AML-193 (cell line): ENCODE measurements at regions not wholly inside any gene's neighbourhood (a gene's known extent, or its start where the extent isn't known, plus 50 kb on each side); places are given as distances from the start of the nearest gene placed in this dataset.
A peak's percentile ranks its signal among the peaks of the same experiment; 100 is the strongest.

Experiments used
- DNase-seq, 2 experiments: peaks; one replicate each; lab custom pipeline; 2025; lab: John Stamatoyannopoulos, UW

- no peak for DNase-seq
These were observed 83.3 kb downstream of the EDEM1 start for GRCh38 chr3:5270666-5271371.

GRCh38 chr3:5271372-5271683, 83.8 kb downstream of the EDEM1 start:
- no peak for DNase-seq

GRCh38 chr3:5272387-5272786, 84.9 kb downstream of the EDEM1 start:
- no peak for DNase-seq

GRCh38 chr3:5274091-5274490, 86.6 kb downstream of the EDEM1 start:
- no peak for DNase-seq

- DNase-seq: no peak
These were observed 88.0 kb downstream of the EDEM1 start for GRCh38 chr3:5275529-5275928.

GRCh38 chr3:5276934-5277333, 89.4 kb downstream of the EDEM1 start:
- no peak for DNase-seq

GRCh38 chr3:5277612-5278236, 90.2 kb downstream of the EDEM1 start:
- DNase-seq: no peak

- no peak for DNase-seq
These were observed 91.2 kb downstream of the EDEM1 start for GRCh38 chr3:5278666-5279065.

GRCh38 chr3:5282703-5283102, 95.2 kb downstream of the EDEM1 start:
- no peak for DNase-seq

GRCh38 chr3:5285439-5285838, 97.9 kb downstream of the EDEM1 start:
- no peak for DNase-seq

GRCh38 chr3:5290915-5291314, 103.4 kb downstream of the EDEM1 start:
- DNase-seq: no peak

GRCh38 chr3:5292512-5292911, 105.0 kb downstream of the EDEM1 start:
- no peak for DNase-seq

GRCh38 chr3:5293207-5293606, 105.7 kb downstream of the EDEM1 start:
- no peak for DNase-seq

- no peak for DNase-seq
These were observed 106.8 kb downstream of the EDEM1 start for GRCh38 chr3:5294356-5294755.

- DNase-seq: no peak
These were observed 107.7 kb downstream of the EDEM1 start for GRCh38 chr3:5295191-5295690.

GRCh38 chr3:5296362-5296761, 108.9 kb downstream of the EDEM1 start:
- DNase-seq: no peak

- DNase-seq: no peak
These were observed 110.4 kb downstream of the EDEM1 start for GRCh38 chr3:5297895-5298294.

GRCh38 chr3:5298453-5298852, 110.9 kb downstream of the EDEM1 start:
- DNase-seq: peak; percentile 56 to 63

- no peak for DNase-seq
These were observed 111.7 kb downstream of the EDEM1 start for GRCh38 chr3:5299161-5299560.

- no peak for DNase-seq
These were observed 113.1 kb downstream of the EDEM1 start for GRCh38 chr3:5300638-5301037.

GRCh38 chr3:5301651-5302297, 114.3 kb downstream of the EDEM1 start:
- DNase-seq: no peak

- DNase-seq: no peak
These were observed 115.2 kb downstream of the EDEM1 start for GRCh38 chr3:5302661-5303060.

- no peak for DNase-seq
These were observed 116.7 kb downstream of the EDEM1 start for GRCh38 chr3:5304188-5304587.
